ENCODE measurements at regions not wholly inside any gene's neighbourhood (a gene's known extent, or its start where the extent isn't known, plus 50 kb on each side); places are given as distances from the start of the nearest gene placed in this dataset.

DNA sequence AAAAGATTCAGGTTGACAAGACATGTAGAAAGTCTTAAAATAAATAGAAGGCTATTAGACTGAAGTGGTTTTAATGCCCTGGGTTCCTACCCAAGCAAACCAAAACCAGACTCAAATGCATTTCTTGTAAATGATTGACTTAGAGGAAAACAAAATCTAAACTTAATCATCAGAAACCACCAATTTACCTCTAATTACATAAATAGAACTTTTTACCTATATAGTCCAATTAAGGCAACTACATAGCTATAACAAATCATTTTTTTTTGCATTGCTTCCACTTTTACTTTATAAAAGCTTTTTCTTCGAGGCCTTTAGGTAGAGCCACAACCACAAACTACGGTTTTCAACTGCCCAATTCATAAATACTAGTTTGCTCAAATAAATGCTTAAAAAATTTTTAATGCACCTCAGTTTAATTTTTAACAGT lies 231.3 kb upstream of the ARHGEF26 start:
- TF ChIP-seq, protein P1, sequence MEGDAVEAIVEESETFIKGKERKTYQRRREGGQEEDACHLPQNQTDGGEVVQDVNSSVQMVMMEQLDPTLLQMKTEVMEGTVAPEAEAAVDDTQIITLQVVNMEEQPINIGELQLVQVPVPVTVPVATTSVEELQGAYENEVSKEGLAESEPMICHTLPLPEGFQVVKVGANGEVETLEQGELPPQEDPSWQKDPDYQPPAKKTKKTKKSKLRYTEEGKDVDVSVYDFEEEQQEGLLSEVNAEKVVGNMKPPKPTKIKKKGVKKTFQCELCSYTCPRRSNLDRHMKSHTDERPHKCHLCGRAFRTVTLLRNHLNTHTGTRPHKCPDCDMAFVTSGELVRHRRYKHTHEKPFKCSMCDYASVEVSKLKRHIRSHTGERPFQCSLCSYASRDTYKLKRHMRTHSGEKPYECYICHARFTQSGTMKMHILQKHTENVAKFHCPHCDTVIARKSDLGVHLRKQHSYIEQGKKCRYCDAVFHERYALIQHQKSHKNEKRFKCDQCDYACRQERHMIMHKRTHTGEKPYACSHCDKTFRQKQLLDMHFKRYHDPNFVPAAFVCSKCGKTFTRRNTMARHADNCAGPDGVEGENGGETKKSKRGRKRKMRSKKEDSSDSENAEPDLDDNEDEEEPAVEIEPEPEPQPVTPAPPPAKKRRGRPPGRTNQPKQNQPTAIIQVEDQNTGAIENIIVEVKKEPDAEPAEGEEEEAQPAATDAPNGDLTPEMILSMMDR (IDR thresholded peaks at IDR 0.05), result no peak
- Mint-ChIP-seq H3K4me1 (ENCODE audit: unreplicated experiment) (no peaks in the 10 kb centered on the region), H3K36me3 (ENCODE audit: unreplicated experiment) (no peaks in the 10 kb centered on the region), H3K27me3 (ENCODE audit: unreplicated experiment) (no peaks in the 10 kb centered on the region), H3K27ac (ENCODE audit: unreplicated experiment) (no peak overlapping the region), H3K9me3 (ENCODE audit: unreplicated experiment) (peaks cover 4% of the 10 kb centered on the region), H3K4me3 (ENCODE audit: unreplicated experiment) (no peak overlapping the region)
- DNase-seq (ENCODE audit: extremely low spot score, unreplicated experiment), result no peak

DNA sequence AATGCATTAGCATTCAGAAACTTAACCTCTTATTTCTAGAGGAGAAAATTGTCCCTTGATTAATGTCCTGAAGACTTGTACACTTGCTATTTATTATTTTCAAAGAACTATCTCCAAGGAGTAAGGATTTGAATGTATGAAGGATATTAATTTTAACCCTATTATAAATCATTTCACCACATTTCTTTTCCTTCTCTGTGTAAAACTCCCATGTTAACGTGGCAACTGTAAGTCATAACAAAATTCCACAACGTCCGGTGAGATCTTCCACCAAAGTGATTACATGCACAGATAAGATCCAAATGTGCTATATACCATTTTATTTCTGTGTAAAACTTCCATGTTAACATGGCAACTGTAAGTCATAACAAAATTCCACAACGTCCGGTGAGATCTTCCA lies 229.1 kb upstream of the ARHGEF26 start:
- H3K27me3 Mint-ChIP-seq (ENCODE audit: unreplicated experiment), result no peaks in the 10 kb centered on the region
- no peaks in the 10 kb centered on the region for H3K36me3 Mint-ChIP-seq (ENCODE audit: unreplicated experiment)
- no peaks in the 10 kb centered on the region for H3K4me1 Mint-ChIP-seq (ENCODE audit: unreplicated experiment)
- H3K9me3 Mint-ChIP-seq (ENCODE audit: unreplicated experiment), result no peaks in the 10 kb centered on the region
- TF ChIP-seq, protein P1 (IDR thresholded peaks at IDR 0.05), result no peak
- no peak overlapping the region for H3K27ac Mint-ChIP-seq (ENCODE audit: unreplicated experiment)
- H3K4me3 Mint-ChIP-seq (ENCODE audit: unreplicated experiment), result no peak overlapping the region
- no peak for DNase-seq (ENCODE audit: extremely low spot score, unreplicated experiment)

DNA sequence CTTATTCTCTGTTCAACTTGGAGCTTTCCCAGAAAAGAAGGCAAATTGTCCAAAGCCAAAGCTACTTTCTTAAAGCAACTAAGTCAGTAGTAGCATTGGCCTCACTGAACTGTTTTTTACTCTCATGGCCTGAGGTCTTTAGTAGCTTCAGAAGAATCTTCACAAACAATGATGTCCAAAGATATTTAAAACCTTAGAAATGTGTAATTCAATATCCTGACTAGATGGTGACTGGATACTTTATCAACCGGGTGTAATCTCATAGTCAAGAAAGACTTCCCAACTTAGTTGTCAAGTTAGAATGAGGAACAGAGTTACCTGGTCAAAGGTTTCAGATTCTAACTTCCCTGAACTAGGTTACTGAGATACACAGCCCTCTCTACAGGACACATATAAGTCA lies 226.3 kb upstream of the ARHGEF26 start:
- H3K9me3 Mint-ChIP-seq (ENCODE audit: unreplicated experiment), result no peaks in the 10 kb centered on the region
- H3K27ac Mint-ChIP-seq (ENCODE audit: unreplicated experiment), result no peak overlapping the region
- no peak for DNase-seq (ENCODE audit: extremely low spot score, unreplicated experiment)
- TF ChIP-seq, protein P1 (IDR thresholded peaks at IDR 0.05), result no peak
- H3K4me1 Mint-ChIP-seq (ENCODE audit: unreplicated experiment), result no peaks in the 10 kb centered on the region
- no peaks in the 10 kb centered on the region for H3K27me3 Mint-ChIP-seq (ENCODE audit: unreplicated experiment)
- no peaks in the 10 kb centered on the region for H3K36me3 Mint-ChIP-seq (ENCODE audit: unreplicated experiment)
- no peak overlapping the region for H3K4me3 Mint-ChIP-seq (ENCODE audit: unreplicated experiment)

DNA sequence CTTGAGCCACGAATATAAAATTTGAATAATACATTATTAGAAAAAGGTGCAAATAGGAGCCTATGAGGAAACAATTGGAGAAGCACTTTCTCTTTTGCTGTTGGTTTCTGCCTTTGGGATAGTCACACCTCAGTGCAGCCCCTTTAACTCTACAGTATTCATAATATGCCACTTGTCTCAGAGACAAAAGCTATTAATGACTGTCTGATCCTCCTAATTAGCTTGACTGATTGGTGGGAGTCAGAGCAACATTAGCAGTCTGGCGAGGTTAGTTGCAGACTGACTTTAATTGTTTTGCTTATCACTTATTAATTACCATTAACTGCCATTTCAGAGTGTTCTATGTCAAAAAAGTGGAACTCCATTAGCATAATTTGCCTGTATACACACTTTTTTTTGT lies 225.0 kb upstream of the ARHGEF26 start:
- no peak for DNase-seq (ENCODE audit: extremely low spot score, unreplicated experiment)
- TF ChIP-seq, protein P1 (IDR thresholded peaks at IDR 0.05), result no peak
- H3K9me3 Mint-ChIP-seq (ENCODE audit: unreplicated experiment), result no peaks in the 10 kb centered on the region
- no peak overlapping the region for H3K4me3 Mint-ChIP-seq (ENCODE audit: unreplicated experiment)
- H3K36me3 Mint-ChIP-seq (ENCODE audit: unreplicated experiment), result no peaks in the 10 kb centered on the region
- no peak overlapping the region for H3K27ac Mint-ChIP-seq (ENCODE audit: unreplicated experiment)
- no peaks in the 10 kb centered on the region for H3K27me3 Mint-ChIP-seq (ENCODE audit: unreplicated experiment)
- H3K4me1 Mint-ChIP-seq (ENCODE audit: unreplicated experiment), result no peaks in the 10 kb centered on the region

DNA sequence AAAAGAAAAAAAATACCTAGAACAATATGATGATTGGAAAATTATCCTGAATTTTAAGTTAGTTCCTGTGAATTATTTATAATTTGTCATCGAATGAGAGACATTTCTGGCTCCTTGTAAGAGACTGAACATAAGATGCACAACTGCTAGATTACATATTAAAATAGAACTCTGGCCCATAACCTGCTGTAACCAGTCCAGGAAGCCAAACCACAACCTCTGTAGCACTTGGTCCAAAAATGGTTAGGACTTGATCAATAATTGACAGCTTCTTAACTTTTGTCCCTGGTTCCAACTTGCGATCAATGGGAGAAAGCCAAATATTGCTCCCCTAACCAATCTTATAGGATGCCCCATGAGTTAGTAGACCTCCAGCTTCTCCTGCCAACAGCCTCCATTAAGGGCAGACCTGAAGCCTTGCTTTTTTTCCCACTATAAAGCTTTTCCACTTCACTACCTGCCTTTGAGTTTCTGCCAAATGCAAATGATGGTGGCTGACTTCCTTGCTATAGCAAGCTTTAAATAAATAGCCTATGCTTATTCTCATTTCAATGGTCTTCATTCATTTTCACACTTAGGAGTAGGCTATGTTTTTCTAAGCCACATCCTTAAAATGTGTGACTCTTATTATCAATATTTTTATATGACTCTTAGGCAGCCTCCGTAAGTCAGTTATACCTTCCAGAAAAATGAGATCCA lies 224.0 kb upstream of the ARHGEF26 start:
- Mint-ChIP-seq H3K9me3 (ENCODE audit: unreplicated experiment) (no peaks in the 10 kb centered on the region), H3K27ac (ENCODE audit: unreplicated experiment) (no peak overlapping the region), H3K36me3 (ENCODE audit: unreplicated experiment) (no peaks in the 10 kb centered on the region), H3K4me3 (ENCODE audit: unreplicated experiment) (no peak overlapping the region), H3K27me3 (ENCODE audit: unreplicated experiment) (no peaks in the 10 kb centered on the region), H3K4me1 (ENCODE audit: unreplicated experiment) (peaks cover 5% of the 10 kb centered on the region)
- TF ChIP-seq, protein P1 (IDR thresholded peaks at IDR 0.05), result no peak
- no peak for DNase-seq (ENCODE audit: extremely low spot score, unreplicated experiment)
